ENCODE measurements at regions not wholly inside any gene's neighbourhood (a gene's known extent, or its start where the extent isn't known, plus 50 kb on each side); places are given as distances from the start of the nearest gene placed in this dataset.

DNA sequence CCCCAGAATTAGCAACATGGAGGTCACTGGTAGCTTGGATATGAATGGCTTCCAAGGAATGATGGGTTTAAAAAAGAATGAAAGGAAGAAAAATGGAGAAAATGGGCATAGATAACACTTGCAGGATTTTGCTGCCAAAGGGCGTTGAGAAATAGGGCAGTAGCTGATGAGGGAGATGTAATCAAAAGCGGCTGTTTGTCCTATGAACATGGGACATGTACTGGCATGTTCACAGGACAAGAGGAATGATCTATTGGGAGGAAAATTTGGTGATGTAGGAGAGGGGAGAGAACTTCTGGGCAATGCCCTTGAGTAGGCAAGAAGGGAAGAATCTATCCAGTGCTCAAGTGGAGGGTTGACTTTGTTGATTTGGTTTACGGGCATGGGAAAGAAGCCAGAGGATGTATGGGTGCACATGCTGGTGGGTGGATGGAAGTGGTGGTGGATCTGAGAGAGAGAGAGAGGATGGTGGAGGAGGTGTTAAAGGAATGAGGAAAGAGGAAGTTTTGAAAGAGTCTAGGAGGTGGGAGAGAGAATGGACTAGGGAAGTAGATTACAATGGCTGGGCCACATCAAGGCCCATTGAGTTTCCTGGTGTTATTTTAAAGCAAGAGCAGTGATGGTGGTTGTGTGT, 115.1 kb upstream of the MVB12B start:
- intact Hi-C loops (cut with DNase I; ENCODE audit: low total_unique reads): no loop called here
- Histone ChIP-seq H3K9me3 (peaks cover 0 to 4% of the 10 kb centered on the region in 2 donors), H3K27ac (no peak overlapping the region), H3K36me3 (no peaks in the 10 kb centered on the region), H3K4me3 (no peak overlapping the region), H3K27me3 (peaks cover 10% of the 10 kb centered on the region), H3K4me1 (no peaks in the 10 kb centered on the region)
- in situ Hi-C loops (cut with MboI; ENCODE audit: low pct_ligation_motif_present in 1 of 4, low pct_unique_long_range_greater_than_20kb in 1 of 4, low sequenced_read_pairs in 3 of 4): no loop called here
- TF ChIP-seq POLR2AphosphoS5 (IDR thresholded peaks at IDR 0.05): no peak
- no peak for TF ChIP-seq POLR2A (IDR thresholded peaks at IDR 0.05)
- 74 to 76% methylated on average over 3 of the region's 3 CpGs for WGBS, 2 donors (ENCODE audit: low coverage in 1 of 2)
- no peak for DNase-seq

DNA sequence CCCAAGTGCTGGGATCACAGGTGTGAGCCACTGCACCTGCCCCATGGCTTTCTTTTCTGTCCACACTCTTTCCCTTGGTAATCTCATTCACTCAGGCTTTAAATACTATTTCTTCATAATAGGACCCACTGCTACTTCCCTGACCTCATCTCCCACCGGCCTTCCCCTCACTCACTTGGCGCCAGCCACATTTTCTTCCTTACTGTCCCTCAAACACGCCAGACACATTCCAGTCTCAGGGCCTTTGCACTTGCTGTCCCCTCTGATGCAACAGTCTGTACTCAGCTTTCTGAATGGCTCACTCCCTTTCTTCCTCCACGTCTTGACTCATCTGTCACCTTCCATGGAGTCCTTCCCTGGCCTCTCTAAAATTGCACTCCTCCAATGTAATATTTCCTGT, 111.1 kb upstream of the MVB12B start:
- 55 to 73% methylated on average over 4 of the region's 4 CpGs for WGBS, 2 donors (ENCODE audit: low coverage in 1 of 2)
- H3K27me3 ChIP-seq: peaks cover 18% of the 10 kb centered on the region
- TF ChIP-seq POLR2A (IDR thresholded peaks at IDR 0.05) (no peak), POLR2AphosphoS5 (IDR thresholded peaks at IDR 0.05) (no peak), EP300 (IDR thresholded peaks at IDR 0.05; ENCODE audit: low read depth) (no peak)
- TF ChIP-seq, protein P1, sequence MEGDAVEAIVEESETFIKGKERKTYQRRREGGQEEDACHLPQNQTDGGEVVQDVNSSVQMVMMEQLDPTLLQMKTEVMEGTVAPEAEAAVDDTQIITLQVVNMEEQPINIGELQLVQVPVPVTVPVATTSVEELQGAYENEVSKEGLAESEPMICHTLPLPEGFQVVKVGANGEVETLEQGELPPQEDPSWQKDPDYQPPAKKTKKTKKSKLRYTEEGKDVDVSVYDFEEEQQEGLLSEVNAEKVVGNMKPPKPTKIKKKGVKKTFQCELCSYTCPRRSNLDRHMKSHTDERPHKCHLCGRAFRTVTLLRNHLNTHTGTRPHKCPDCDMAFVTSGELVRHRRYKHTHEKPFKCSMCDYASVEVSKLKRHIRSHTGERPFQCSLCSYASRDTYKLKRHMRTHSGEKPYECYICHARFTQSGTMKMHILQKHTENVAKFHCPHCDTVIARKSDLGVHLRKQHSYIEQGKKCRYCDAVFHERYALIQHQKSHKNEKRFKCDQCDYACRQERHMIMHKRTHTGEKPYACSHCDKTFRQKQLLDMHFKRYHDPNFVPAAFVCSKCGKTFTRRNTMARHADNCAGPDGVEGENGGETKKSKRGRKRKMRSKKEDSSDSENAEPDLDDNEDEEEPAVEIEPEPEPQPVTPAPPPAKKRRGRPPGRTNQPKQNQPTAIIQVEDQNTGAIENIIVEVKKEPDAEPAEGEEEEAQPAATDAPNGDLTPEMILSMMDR (IDR thresholded peaks at IDR 0.05): no peak
- no peak overlapping the region for H3K27ac ChIP-seq
- H3K9me3 ChIP-seq: peaks cover 0 to 4% of the 10 kb centered on the region in 2 donors
- no peaks in the 10 kb centered on the region for H3K4me1 ChIP-seq
- in situ Hi-C loops (cut with MboI; ENCODE audit: low pct_ligation_motif_present in 1 of 4, low pct_unique_long_range_greater_than_20kb in 1 of 4, low sequenced_read_pairs in 3 of 4): no loop called here
- no peak overlapping the region for H3K4me3 ChIP-seq
- no peak for DNase-seq
- H3K36me3 ChIP-seq: no peaks in the 10 kb centered on the region
- intact Hi-C loops (cut with DNase I; ENCODE audit: low total_unique reads): no loop called here

DNA sequence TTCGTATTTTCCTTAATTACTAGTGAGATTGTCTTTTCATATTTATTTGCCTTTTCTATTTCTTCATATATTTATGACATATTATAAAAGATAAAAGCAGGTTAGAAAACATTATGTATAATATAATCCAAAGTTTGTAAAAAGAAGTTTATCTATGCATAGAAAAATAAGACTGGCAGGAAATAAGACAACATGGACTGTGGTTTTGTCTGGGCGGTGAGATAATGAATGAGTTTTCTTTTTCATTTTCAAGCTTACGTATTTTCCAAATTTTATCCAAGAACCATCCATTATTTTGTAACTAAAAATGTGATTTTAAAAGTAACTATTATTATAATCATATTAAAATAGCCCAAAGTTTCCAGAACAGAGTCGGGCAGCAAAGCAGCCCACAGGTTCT, 109.8 kb upstream of the MVB12B start:
- in situ Hi-C loops (cut with MboI; ENCODE audit: low pct_ligation_motif_present in 1 of 4, low pct_unique_long_range_greater_than_20kb in 1 of 4, low sequenced_read_pairs in 3 of 4): no loop called here
- Histone ChIP-seq H3K27ac (no peak overlapping the region), H3K27me3 (peaks cover 32% of the 10 kb centered on the region), H3K36me3 (no peaks in the 10 kb centered on the region), H3K4me3 (no peak overlapping the region), H3K9me3 (peaks cover 0 to 4% of the 10 kb centered on the region in 2 donors), H3K4me1 (no peaks in the 10 kb centered on the region)
- TF ChIP-seq POLR2AphosphoS5 (IDR thresholded peaks at IDR 0.05) (no peak), EP300 (IDR thresholded peaks at IDR 0.05; ENCODE audit: low read depth) (no peak), POLR2A (IDR thresholded peaks at IDR 0.05) (no peak)
- TF ChIP-seq, protein P1 (IDR thresholded peaks at IDR 0.05): no peak
- WGBS, 2 donors (ENCODE audit: low coverage in 1 of 2): 59 to 67% methylated on average over 4 of the region's 4 CpGs
- no peak for DNase-seq
- intact Hi-C loops (cut with DNase I; ENCODE audit: low total_unique reads): no loop called here

DNA sequence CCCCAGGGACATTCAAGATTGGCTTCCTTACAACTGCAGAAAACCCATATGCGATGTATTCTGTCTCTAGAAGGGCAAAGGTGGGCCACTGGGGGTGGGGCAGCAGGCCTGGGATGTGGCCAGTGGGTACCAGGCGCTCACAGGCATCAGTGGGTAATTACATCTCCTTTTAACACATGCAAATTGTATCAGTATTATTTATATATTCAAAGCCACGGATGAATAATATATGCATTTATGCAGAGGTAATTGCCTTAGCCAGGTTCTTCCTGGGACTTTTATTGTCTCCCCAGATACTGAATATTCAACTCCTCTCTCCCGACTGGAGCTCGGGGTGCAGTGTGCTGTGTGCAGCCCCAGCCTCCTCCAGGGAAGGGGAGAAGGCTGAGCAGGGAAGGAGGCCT, 109.4 kb upstream of the MVB12B start:
- intact Hi-C loops (cut with DNase I; ENCODE audit: low total_unique reads) (no loop called here), in situ Hi-C loops (cut with MboI; ENCODE audit: low pct_ligation_motif_present in 1 of 4, low pct_unique_long_range_greater_than_20kb in 1 of 4, low sequenced_read_pairs in 3 of 4) (no loop called here)
- no peak for DNase-seq
- Histone ChIP-seq H3K4me3 (no peak overlapping the region), H3K4me1 (no peaks in the 10 kb centered on the region), H3K27ac (no peak overlapping the region), H3K36me3 (no peaks in the 10 kb centered on the region), H3K27me3 (peaks cover 36% of the 10 kb centered on the region), H3K9me3 (peaks cover 0 to 4% of the 10 kb centered on the region in 2 donors)
- TF ChIP-seq, protein P1 (IDR thresholded peaks at IDR 0.05): no peak
- TF ChIP-seq POLR2A (IDR thresholded peaks at IDR 0.05): no peak
- no peak for TF ChIP-seq EP300 (IDR thresholded peaks at IDR 0.05; ENCODE audit: low read depth)
- TF ChIP-seq POLR2AphosphoS5 (IDR thresholded peaks at IDR 0.05): no peak
- 63 to 80% methylated on average over 2 to 5 of the region's 5 CpGs for WGBS, 2 donors (ENCODE audit: low coverage in 1 of 2)

DNA sequence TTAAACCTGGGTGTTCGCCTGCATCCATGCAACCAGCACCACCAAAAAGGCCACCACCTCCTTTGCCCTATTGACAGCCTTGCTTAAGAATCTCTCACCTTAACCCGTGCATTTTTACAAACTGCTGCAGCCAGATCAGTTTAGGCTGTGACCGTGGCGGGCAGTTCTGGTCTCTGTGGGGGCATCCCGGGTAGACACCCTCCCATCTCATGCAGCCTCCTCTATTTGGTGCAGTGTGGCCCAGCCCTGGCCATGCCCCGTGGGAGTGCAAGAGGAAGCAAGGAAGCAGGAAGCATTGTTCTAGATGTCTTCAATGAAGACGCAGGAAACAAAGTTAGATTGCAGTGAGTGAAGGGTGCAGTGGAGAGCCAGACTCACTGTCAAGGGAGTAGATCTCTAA, 108.8 kb upstream of the MVB12B start:
- in situ Hi-C loops (cut with MboI; ENCODE audit: low pct_ligation_motif_present in 1 of 4, low pct_unique_long_range_greater_than_20kb in 1 of 4, low sequenced_read_pairs in 3 of 4): no loop called here
- H3K27ac ChIP-seq: no peak overlapping the region

More for the DNA sequence above, 108.8 kb upstream of the MVB12B start:
- H3K36me3 ChIP-seq: no peaks in the 10 kb centered on the region
- TF ChIP-seq EP300 (IDR thresholded peaks at IDR 0.05; ENCODE audit: low read depth): no peak
- TF ChIP-seq, protein P1 (IDR thresholded peaks at IDR 0.05): no peak
- no peak for TF ChIP-seq POLR2AphosphoS5 (IDR thresholded peaks at IDR 0.05)
- no peak for TF ChIP-seq POLR2A (IDR thresholded peaks at IDR 0.05)
- no peak overlapping the region for H3K4me3 ChIP-seq
- WGBS, 2 donors (ENCODE audit: low coverage in 1 of 2): 72 to 100% methylated on average over 1 to 7 of the region's 7 CpGs
- H3K9me3 ChIP-seq: peaks cover 0 to 4% of the 10 kb centered on the region in 2 donors
- no peak for DNase-seq
- H3K27me3 ChIP-seq: peaks cover 41% of the 10 kb centered on the region
- intact Hi-C loops (cut with DNase I; ENCODE audit: low total_unique reads): no loop called here
- no peaks in the 10 kb centered on the region for H3K4me1 ChIP-seq
